Mesendoderm (in vitro differentiated cells): ENCODE measurements at regions not wholly inside any gene's neighbourhood (a gene's known extent, or its start where the extent isn't known, plus 50 kb on each side); places are given as distances from the start of the nearest gene placed in this dataset.

Experiments
- DNase-seq: peaks from one replicate; pipeline ENCODE4 v3.0.0; 2013
- H2AK5ac ChIP-seq: 2 replicates; pipeline ENCODE4 v1.6.1; 2013; ENCODE audit warnings: low read length, inconsistent platforms
- H2BK120ac ChIP-seq: 2 replicates; pipeline ENCODE4 v1.6.1; 2013; ENCODE audit warnings: low read depth, mild to moderate bottlenecking, low read length, moderate library complexity, mixed read lengths
- H2BK15ac ChIP-seq: replicated peaks from 2 replicates; pipeline ENCODE4 v1.6.1; 2013; ENCODE audit warnings: low read depth, mild to moderate bottlenecking, moderate library complexity
- H2BK5ac ChIP-seq: 2 replicates; pipeline ENCODE4 v1.6.1; 2013; ENCODE audit warnings: low read length, inconsistent platforms
- H3K18ac ChIP-seq: 2 replicates; pipeline ENCODE4 v1.6.1; 2013; ENCODE audit warnings: mild to moderate bottlenecking, low read length, mixed read lengths
- H3K23ac ChIP-seq: one replicate; pipeline ENCODE4 v1.6.1; 2013; ENCODE audit warnings: low read length
- H3K27ac ChIP-seq: 2 replicates; pipeline ENCODE4 v1.5.1; 2013; ENCODE audit warnings: low read depth, mild to moderate bottlenecking, inconsistent platforms, low read length, moderate library complexity
- H3K27me3 ChIP-seq: 2 replicates; pipeline ENCODE4 v1.6.1; 2013; ENCODE audit warnings: low read length, control low read depth, mild to moderate bottlenecking, inconsistent platforms; ENCODE audit not compliant: insufficient read depth, poor library complexity
- H3K36me3 ChIP-seq: 2 replicates; pipeline ENCODE4 v1.6.1; 2013; ENCODE audit warnings: low read length, inconsistent platforms; ENCODE audit not compliant: control insufficient read depth, insufficient read depth
- H3K4ac ChIP-seq: one replicate; pipeline ENCODE4 v1.6.1; 2013; ENCODE audit warnings: low read depth, mild to moderate bottlenecking, low read length, moderate library complexity
- H3K4me1 ChIP-seq: 2 replicates; pipeline ENCODE4 v1.6.1; 2013; ENCODE audit warnings: low read depth, low read length, inconsistent platforms; ENCODE audit not compliant: control insufficient read depth
- H3K4me2 ChIP-seq: 2 replicates; pipeline ENCODE4 v1.6.1; 2013; ENCODE audit warnings: low read length
- H3K4me3 ChIP-seq: 2 replicates; pipeline ENCODE4 v1.5.1; 2013; ENCODE audit warnings: mild to moderate bottlenecking, low read length
- H3K56ac ChIP-seq: one replicate; pipeline ENCODE4 v1.6.1; 2013; ENCODE audit warnings: low read length
- H3K79me1 ChIP-seq: 2 replicates; pipeline ENCODE4 v1.6.1; 2013; ENCODE audit warnings: low read length, inconsistent platforms
- H3K79me2 ChIP-seq: 2 replicates; pipeline ENCODE4 v1.6.1; 2013; ENCODE audit warnings: mild to moderate bottlenecking, low read length; ENCODE audit not compliant: control insufficient read depth, insufficient read depth
- H3K9ac ChIP-seq: 2 replicates; pipeline ENCODE4 v1.6.1; 2013; ENCODE audit warnings: low read length, inconsistent platforms
- H4K5ac ChIP-seq: one replicate; pipeline ENCODE4 v1.6.1; 2013; ENCODE audit warnings: low read length
- H4K8ac ChIP-seq: one replicate; pipeline ENCODE4 v1.6.1; 2013; ENCODE audit warnings: low read depth, mild to moderate bottlenecking, control low read depth, low read length, moderate library complexity
- WGBS: extraction: QIAGEN DNeasy Blood & Tissue Kit; methylation state at CpG from one replicate; pipeline ENCODE4 v1.1.7; 2013; ENCODE audit warnings: low lambda C conversion rate, missing lambda C conversion rate; ENCODE audit not compliant: insufficient coverage; ENCODE audit errors: extremely low coverage; 5-methylcytosine and 5-hydroxymethylcytosine counted together

DNA sequence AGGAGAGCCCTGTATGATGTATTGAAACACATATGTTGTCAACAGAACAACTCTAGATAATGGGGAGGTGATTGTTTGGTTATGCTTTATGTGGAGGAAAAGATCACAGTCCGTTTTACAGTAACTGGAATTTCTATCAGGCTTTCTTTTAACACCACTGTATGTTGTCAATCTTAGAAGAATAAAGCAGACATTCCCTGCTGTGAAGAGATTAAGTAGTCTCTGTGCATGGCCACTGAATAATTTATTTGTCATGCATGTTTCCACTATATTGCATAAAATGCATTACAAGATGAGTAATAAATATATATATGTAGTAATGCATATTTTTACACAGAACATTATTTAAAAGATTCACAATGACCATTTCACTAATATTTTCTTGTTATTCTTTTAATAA lies 440.0 kb downstream of the ANKRD7 start:
- H3K4me1 ChIP-seq = no peaks in the 10 kb centered on the region
- H3K18ac ChIP-seq = no peak overlapping the region
- H4K5ac ChIP-seq = no peak overlapping the region
- H3K56ac ChIP-seq = no peak overlapping the region
- no CpG with 5 or more reads among the region's 1 CpG for WGBS
- no peak overlapping the region for H2BK15ac ChIP-seq
- no peaks in the 10 kb centered on the region for H3K79me1 ChIP-seq
- no peak overlapping the region for H3K4ac ChIP-seq
- no peak overlapping the region for H2BK120ac ChIP-seq
- DNase-seq = peak; percentile 15
- H3K4me2 ChIP-seq = no peak overlapping the region
- H3K9ac ChIP-seq = no peak overlapping the region
- no peaks in the 10 kb centered on the region for H3K27me3 ChIP-seq
- no peak overlapping the region for H3K23ac ChIP-seq
- no peak overlapping the region for H2BK5ac ChIP-seq
- H2AK5ac ChIP-seq = no peak overlapping the region
- H3K36me3 ChIP-seq = no peaks in the 10 kb centered on the region
- H3K27ac ChIP-seq = no peak overlapping the region
- H3K4me3 ChIP-seq = no peak overlapping the region
- no peak overlapping the region for H4K8ac ChIP-seq
- no peaks in the 10 kb centered on the region for H3K79me2 ChIP-seq

DNA sequence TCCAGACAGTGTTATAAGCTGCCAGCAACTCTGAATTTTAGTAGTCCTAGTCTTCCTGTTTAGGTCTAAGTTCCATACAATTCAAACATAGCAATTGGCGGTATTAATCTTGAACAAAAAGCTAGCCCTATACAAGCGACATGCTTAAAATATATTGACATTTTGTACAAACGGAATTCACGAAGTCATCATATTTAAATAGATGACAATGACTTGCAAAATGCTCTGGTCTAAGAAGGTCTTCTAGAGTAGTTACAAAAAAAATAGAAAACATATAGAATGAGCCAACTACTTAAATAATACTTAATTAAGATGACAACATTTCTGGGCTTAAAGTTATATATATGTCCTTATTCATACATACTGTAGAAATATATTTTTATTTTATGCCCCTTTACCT lies 446.6 kb downstream of the ANKRD7 start:
- no peak for DNase-seq
- WGBS = no CpG with 5 or more reads among the region's 4 CpGs
- no peaks in the 10 kb centered on the region for H3K79me2 ChIP-seq
- H3K27me3 ChIP-seq = no peaks in the 10 kb centered on the region
- no peak overlapping the region for H3K56ac ChIP-seq
- no peak overlapping the region for H3K4me2 ChIP-seq
- no peak overlapping the region for H2BK5ac ChIP-seq
- H3K4ac ChIP-seq = no peak overlapping the region
- no peak overlapping the region for H3K4me3 ChIP-seq
- no peaks in the 10 kb centered on the region for H3K4me1 ChIP-seq
- no peaks in the 10 kb centered on the region for H3K36me3 ChIP-seq
- no peak overlapping the region for H2BK120ac ChIP-seq
- H3K79me1 ChIP-seq = no peaks in the 10 kb centered on the region
- no peak overlapping the region for H3K9ac ChIP-seq
- no peak overlapping the region for H2AK5ac ChIP-seq
- H2BK15ac ChIP-seq = no peak overlapping the region
- H3K18ac ChIP-seq = no peak overlapping the region
- H4K8ac ChIP-seq = no peak overlapping the region
- H4K5ac ChIP-seq = no peak overlapping the region
- no peak overlapping the region for H3K23ac ChIP-seq
- no peak overlapping the region for H3K27ac ChIP-seq

DNA sequence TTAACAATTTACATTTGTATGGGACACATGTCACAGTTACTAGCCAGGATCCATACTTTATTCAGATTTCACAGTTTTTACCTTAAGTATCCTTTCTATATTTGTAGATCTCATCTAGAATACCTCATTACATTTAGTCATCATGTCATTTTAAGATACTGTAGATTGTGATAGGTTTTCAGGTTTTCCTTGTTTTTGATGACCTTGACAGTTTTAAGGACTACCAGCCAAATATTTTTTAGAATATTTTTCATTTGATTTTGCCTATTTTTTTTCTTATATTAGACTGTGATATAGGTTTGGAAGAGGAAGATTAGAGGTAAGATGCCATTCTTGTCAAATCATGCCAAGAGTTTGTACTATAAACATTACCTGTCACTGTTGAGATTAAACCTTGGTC lies 460.3 kb downstream of the ANKRD7 start:
- no peak overlapping the region for H3K4me3 ChIP-seq
- H2BK120ac ChIP-seq = no peak overlapping the region
- H2AK5ac ChIP-seq = no peak overlapping the region
- H2BK5ac ChIP-seq = no peak overlapping the region
- no peaks in the 10 kb centered on the region for H3K4me1 ChIP-seq
- H3K79me2 ChIP-seq = no peaks in the 10 kb centered on the region
- no peak overlapping the region for H4K5ac ChIP-seq
- H3K56ac ChIP-seq = no peak overlapping the region
- H3K36me3 ChIP-seq = no peaks in the 10 kb centered on the region
- H3K79me1 ChIP-seq = no peaks in the 10 kb centered on the region
- no peak overlapping the region for H3K27ac ChIP-seq
- no peak overlapping the region for H3K4me2 ChIP-seq
- no peak overlapping the region for H3K23ac ChIP-seq
- no peak overlapping the region for H3K9ac ChIP-seq
- H2BK15ac ChIP-seq = no peak overlapping the region
- DNase-seq = no peak
- no peak overlapping the region for H3K18ac ChIP-seq
- H3K4ac ChIP-seq = no peak overlapping the region
- no peak overlapping the region for H4K8ac ChIP-seq
- no peaks in the 10 kb centered on the region for H3K27me3 ChIP-seq

DNA sequence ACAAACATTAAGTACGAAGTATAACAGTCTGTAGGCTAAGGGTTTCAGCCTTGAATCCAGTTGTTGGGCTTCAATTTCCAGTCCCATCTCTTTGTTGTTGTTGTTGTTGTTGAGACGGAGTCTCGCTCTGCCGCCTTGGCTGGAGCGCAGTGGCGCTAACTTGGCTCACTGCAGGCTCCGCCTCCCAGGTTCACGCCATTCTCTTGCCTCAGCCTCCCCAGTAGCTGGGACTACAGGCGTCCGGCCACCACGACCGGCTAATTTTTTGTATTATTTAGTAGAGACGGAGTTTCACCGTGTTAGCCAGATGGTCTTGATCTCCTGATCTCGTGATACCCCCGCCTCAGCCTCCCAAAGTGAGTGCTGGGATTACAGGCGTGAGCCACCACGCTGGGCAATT lies 464.9 kb downstream of the ANKRD7 start:
- no CpG with 5 or more reads among the region's 18 CpGs for WGBS
- H4K5ac ChIP-seq = no peak overlapping the region
- no peak overlapping the region for H3K18ac ChIP-seq
- no peaks in the 10 kb centered on the region for H3K4me1 ChIP-seq
- no peak overlapping the region for H3K4me2 ChIP-seq
- no peaks in the 10 kb centered on the region for H3K79me2 ChIP-seq
- H3K56ac ChIP-seq = no peak overlapping the region
- H4K8ac ChIP-seq = no peak overlapping the region
- no peak overlapping the region for H3K4me3 ChIP-seq
- no peak overlapping the region for H3K23ac ChIP-seq
- no peak for DNase-seq
- no peaks in the 10 kb centered on the region for H3K36me3 ChIP-seq
- no peaks in the 10 kb centered on the region for H3K27me3 ChIP-seq
- no peak overlapping the region for H3K4ac ChIP-seq
- no peak overlapping the region for H3K27ac ChIP-seq
- H2AK5ac ChIP-seq = no peak overlapping the region
- no peak overlapping the region for H2BK120ac ChIP-seq
- no peak overlapping the region for H2BK5ac ChIP-seq
- no peaks in the 10 kb centered on the region for H3K79me1 ChIP-seq
- H2BK15ac ChIP-seq = no peak overlapping the region
- H3K9ac ChIP-seq = no peak overlapping the region

DNA sequence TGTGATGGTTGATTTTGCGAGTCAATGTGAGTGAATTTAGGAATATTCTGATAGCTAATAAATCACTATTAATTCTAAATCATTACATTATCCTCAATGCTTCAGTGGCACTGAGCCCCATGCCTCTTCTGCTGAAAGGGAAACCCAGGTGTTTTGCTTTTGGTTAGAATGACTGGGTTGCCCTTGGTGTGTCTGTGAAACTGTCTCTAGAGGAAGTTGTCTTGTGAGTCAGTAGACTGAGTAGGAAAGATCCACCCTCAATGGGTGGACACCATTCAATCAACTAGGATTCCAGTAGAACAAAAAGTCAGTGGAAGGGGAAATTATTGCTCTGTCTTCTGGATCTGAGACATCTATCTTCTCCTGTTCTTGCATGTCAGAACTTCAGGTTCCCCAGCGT lies 472.4 kb downstream of the ANKRD7 start:
- H3K56ac ChIP-seq = no peak overlapping the region
- no peak overlapping the region for H3K4me2 ChIP-seq
- no peaks in the 10 kb centered on the region for H3K36me3 ChIP-seq
- H2BK15ac ChIP-seq = no peak overlapping the region
- H3K4me3 ChIP-seq = no peak overlapping the region
- no peaks in the 10 kb centered on the region for H3K79me1 ChIP-seq
- DNase-seq = no peak
- 86% methylated on average over 1 of the region's 2 CpGs for WGBS
- no peak overlapping the region for H3K9ac ChIP-seq
- no peaks in the 10 kb centered on the region for H3K27me3 ChIP-seq
- no peaks in the 10 kb centered on the region for H3K79me2 ChIP-seq
- H2BK5ac ChIP-seq = no peak overlapping the region
- H2AK5ac ChIP-seq = no peak overlapping the region
- no peak overlapping the region for H2BK120ac ChIP-seq
- H3K18ac ChIP-seq = no peak overlapping the region
- no peaks in the 10 kb centered on the region for H3K4me1 ChIP-seq
- H3K23ac ChIP-seq = no peak overlapping the region
- no peak overlapping the region for H4K8ac ChIP-seq
- H3K27ac ChIP-seq = no peak overlapping the region
- H3K4ac ChIP-seq = no peak overlapping the region
- no peak overlapping the region for H4K5ac ChIP-seq

DNA sequence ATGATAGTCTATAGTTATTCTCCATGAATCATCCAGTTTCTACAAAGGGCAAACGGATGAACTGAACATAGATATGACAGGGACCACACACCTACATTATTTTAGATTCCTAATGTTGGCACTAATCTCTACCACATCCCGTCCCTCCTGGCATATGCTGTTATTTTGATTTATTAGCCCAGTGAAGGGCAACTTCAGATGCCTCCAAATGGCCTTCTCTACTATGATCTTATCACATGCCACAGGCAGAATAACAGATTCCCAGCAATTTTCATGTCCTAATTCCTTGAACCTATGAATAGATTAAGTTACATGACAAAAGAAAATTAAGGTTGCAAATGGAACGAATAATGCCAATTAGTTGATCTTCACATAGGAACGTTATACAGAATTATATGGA lies 474.7 kb downstream of the ANKRD7 start:
- no peak overlapping the region for H3K18ac ChIP-seq
- no peak overlapping the region for H2BK120ac ChIP-seq
- H4K8ac ChIP-seq = no peak overlapping the region
- no peak overlapping the region for H3K4me2 ChIP-seq
- H3K27me3 ChIP-seq = no peaks in the 10 kb centered on the region
- H3K4ac ChIP-seq = no peak overlapping the region
- WGBS = no CpG with 5 or more reads among the region's 4 CpGs
- no peak overlapping the region for H2BK15ac ChIP-seq
- no peak overlapping the region for H3K23ac ChIP-seq
- no peak overlapping the region for H4K5ac ChIP-seq
- H2AK5ac ChIP-seq = no peak overlapping the region
- no peaks in the 10 kb centered on the region for H3K79me2 ChIP-seq
- H3K9ac ChIP-seq = no peak overlapping the region
- no peaks in the 10 kb centered on the region for H3K79me1 ChIP-seq
- no peak for DNase-seq
- no peak overlapping the region for H3K27ac ChIP-seq
- no peaks in the 10 kb centered on the region for H3K4me1 ChIP-seq
- no peak overlapping the region for H3K56ac ChIP-seq
- no peak overlapping the region for H2BK5ac ChIP-seq
- H3K4me3 ChIP-seq = no peak overlapping the region
- no peaks in the 10 kb centered on the region for H3K36me3 ChIP-seq
